ENCODE measurements at regions not wholly inside any gene's neighbourhood (a gene's known extent, or its start where the extent isn't known, plus 50 kb on each side); places are given as distances from the start of the nearest gene placed in this dataset.
"Not testable (repeated sequence)": the region's sequence is repeated elsewhere in the genome, so short reads cannot be mapped to it uniquely, and the experiment has no call there.

DNA sequence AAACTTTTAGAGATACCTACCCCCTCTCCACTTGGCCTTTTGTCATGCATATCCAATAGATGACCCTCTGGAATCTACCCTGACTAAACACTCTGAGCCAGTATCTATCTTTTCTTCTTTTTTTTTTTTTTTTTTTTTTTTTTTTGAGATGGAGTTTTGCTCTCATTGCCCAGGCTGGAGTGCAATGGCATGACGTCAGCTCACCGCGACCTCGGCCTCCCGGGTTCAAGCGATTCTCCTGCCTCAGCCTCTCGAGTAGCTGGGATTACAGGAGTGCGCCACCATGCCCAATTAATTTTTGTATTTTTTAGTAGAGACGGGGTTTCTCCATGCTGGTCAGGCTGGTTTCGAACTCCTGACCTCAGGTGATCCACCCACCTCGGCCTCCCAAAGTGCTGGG is 50.8 kb upstream of the GRIN2B start:
- DNase-seq, result not testable (repeated sequence)

DNA sequence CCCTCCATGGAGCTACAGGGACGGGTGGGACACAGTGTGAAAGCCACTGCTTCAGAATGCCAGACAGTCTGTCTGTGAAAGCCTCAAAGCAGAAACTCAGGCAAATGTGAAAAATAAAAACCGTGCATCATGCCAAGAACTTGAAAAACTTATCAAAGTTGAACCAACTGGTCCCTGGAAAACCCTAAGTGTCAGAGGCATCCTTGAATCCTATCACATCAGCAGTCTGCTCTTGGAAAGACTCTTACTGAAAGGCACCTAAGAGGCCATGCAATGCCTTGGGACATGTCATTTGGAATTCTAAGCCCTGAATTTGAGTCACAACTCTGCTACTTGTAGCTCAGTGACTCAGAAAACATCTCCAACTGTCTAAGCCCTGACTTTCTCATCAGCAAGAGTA is 62.4 kb upstream of the GRIN2B start:
- DNase-seq, result no peak

DNA sequence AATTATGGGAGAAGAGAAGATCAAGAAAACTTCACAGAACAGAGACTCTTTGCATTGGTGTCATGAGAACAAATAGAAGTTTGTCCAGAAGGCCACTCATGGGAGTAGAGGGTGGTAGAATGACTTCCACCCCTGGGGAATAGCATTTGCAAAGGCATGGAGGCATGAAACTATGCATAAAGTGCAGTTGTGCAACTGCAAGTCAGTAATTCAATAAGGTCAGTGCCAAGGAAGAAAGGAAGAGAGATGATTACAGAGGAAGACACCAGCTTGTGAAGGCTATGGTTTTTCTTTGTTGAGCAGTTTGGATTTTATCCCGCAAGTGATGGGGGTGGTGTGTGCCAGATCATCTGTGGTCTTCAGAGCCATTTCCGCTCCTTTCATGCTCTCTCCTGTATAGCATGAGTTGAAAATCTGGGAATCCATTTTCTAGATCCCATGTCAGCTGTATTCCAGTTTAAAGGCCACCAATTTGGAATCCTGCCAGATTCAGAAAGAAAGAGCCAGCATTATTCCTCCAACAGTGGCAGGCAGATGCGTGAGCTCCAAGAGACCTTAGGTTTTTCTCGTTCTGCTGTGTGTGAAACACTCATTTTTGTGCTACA is 67.6 kb upstream of the GRIN2B start:
- no peak for DNase-seq

DNA sequence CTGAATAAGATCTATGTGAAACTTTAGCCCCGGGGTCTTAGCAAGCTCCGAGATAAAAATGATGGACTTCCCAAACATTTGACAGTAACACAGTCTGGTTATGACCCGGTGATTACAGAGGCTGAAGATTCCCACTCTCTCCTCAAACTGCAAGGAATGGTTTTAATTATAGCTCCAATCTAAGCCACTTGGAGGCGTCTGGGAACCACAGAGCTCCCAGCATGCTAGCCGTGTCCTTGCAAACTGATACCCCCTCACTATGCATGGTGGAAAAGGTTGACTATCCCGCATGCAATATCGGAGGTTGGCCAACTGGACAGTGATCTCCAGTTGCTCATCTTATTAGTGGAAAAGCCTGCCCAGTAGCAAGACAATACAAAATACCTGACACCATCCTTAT is 76.5 kb upstream of the GRIN2B start:
- DNase-seq, result no peak

DNA sequence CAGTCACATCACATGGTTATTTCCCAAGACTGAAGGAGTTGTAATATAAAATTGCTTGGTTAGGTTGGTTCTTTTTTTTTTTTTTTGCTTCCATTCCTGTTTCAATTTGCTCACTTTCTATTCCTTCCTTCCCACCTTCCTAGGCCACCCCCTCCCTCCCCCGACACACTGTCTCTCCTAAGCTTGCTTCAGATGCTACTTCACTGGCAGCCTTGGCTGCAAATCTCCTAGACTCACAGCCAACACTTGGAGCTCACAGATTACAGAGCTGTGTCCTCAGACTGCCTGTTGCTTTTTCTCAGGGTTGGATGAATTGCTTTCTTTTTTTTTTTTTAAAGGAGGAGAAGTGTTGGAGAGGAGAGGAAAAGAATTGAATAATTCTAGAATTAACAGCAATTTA is 77.3 kb upstream of the GRIN2B start:
- DNase-seq, result no peak

DNA sequence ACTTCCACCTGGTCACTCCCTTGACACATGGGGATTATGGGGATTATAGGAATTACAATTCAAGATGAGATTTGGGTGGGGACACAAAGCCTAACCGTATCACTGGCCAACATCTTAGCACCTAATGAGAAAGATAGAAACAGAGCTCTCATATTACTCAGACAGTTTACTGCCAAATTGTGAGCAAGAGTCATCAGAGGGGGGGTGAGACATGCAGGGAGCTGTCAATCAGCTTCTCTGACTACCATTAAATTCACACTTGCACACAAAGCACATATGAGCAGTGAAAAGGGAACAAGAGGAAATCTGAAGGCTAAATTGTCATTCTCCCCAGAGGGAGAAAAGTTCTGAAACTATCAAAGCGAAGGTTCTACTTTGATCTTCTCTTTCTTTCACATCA is 78.1 kb upstream of the GRIN2B start:
- DNase-seq, result no peak

DNA sequence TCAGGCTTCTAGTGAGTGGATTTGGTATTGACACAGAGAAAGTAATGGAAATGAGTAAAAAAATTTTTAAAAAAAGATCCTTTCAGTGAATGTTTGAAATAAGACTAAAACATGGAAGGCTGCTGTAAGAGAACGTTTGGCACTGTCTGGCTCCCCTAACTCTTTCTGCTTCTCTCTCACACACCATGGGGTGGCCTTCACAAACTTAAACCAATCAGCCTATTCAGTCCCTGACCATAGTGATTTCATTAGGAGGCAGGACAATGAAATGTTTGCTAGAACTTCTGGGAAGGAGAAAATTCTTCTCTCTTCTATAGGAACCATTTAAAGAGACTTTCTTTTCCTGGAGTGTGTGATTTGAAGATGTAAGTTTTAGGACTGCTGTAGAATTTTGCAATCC is 84.2 kb upstream of the GRIN2B start:
- no peak for DNase-seq

DNA sequence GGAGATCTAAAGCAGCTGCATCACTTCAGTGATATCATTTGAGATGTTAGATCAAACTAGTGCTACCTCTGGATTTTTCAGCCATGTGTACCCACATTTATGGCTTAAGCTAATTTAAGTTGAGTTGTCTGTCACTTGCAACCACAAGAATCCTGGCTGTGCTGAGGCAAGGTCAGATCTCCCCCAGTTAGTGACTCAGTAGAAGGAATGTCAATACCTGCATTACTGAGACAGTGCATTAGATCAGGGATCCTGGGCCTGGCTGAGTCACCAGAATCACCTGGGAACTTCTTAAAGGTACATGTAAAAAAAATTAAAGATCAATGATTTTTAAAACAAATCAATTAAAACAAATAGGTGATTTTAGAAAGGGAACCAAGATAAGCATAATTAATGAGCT is 84.6 kb upstream of the GRIN2B start:
- no peak for DNase-seq

DNA sequence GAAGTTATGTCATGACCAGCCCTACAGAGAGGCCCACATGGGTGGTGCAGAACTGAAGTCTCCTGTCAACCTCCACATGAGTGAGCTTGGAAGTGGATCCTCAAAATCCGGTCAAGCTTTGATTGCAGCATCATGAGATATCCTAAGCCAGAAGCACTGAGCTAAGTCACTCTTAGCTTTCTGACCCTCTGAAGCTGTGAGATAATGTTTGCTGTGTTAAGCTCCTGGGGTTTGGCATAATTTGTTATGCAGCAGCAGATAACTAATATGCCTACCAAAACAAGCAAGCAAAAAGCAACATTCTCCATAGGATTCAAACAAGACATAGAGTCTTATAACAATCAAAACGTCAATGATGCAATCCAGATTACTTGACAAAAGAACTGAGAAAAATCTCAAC is 87.6 kb upstream of the GRIN2B start:
- DNase-seq, result no peak

DNA sequence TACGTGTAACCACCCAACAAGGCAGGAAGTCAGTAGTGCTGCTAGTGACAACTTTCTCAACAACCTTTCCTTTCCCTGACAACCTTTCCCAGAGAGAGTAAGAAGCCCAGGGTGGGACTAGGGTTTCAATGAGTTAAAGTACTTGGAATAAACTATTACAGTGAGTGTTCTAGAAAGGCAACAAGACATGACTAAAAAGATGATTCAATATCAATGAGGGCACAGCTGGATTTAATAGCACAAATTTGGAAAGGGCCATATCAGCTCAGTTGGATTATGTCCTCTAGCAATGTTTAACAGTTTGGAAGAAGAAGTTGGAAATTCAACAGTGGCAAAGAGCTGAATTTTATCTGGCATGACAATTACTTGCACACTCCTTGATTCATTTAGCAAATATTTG is 90.4 kb upstream of the GRIN2B start:
- DNase-seq, result no peak

DNA sequence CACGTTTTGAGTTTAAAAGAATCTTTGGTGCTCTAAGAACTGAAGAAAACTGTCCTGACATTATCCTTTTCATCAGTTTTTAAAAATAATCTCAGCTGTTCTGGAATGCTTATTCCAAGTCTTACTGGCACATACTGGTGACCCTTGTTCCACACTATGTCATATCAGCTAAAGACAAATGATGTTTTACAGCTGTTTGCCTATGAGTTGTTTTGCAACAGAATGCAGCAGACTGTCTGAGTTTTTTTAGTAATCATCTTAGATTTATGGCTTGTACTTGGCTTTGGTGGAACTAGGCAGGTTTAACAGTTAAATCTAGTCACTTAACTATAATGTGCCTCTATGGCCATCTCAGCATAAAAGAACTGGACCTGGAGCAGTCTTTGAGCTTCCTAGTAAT is 91.6 kb upstream of the GRIN2B start:
- no peak for DNase-seq

DNA sequence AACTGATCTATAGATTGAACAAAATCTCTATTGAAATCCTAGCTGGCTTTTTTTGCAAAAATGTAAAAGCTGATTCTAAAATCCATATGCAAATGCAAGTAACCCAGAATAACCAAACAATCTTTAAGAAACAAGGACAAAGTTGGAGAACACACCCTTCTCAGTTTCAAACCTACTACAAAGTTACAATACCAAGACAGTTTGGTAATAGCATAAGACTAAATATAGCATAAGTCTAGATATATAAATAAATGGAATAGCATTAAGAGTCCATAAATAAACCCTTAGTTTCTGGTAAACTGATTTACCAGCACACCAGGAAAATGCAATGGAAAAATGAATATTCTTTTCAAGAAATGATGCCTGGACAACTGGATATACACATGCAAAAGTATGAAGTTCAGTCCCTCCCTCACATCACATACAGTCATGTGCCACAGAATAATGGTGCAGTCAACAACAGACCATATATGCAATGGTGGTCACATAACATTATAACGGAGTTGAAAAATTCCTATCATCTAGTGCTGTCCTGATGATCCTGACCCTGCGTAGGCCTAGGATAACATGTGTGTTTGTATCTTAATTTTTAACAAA is 94.5 kb upstream of the GRIN2B start:
- DNase-seq, result no peak

DNA sequence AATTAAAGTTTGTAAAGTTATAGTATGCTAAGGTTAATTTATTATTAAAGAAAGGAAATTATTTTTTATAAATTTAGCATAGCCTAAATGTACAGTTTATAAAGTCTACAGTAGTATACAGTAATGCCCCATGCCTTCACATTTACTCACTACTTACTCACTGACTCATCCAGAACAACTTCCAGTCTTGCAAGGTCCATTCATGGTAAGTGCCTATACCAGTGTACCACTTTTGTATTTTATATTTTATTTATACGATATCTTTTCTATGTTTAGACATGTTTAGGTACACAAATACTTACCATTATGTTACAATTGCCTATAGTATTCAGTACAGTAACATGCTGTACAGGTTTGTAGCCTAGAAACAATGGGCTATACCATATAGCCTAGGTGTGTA is 95.1 kb upstream of the GRIN2B start:
- DNase-seq, result no peak

DNA sequence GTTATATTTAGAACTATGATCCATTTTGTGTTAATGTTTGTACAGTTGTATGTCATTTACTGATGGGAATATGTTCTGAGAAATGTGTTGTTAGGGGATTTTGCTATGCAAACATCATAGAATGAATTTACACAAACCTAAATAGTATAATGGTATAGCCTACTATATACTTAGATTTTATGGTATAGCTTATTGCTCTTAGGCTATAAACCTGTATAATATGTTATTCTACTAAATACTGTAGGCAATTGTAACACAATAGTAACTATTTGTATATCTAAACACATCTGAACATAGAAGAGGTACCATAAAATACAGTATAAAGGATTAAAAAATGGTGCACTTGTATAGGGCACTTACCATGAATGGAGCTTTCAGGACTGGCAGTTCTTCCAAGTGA is 105.4 kb upstream of the GRIN2B start:
- DNase-seq, result no peak

DNA sequence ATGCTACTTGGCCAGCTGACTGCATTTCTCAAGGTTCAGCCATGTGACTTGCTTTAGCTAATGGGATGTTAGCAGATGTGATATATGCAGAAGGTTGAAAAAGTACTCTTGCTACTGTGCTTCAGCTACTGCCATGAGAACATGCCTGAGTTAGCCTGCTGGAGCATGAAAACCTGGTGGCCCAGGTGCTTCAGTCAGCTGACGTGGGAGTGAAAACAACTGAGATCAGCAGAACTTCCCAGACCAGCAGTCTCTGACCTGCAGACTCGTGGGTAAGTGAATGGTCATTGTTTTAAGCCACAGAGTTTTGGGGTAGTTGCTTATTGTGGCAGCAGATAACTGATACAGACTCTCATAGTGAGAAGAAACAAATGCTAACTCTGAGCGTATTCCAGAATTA is 118.6 kb upstream of the GRIN2B start:
- DNase-seq, result no peak

DNA sequence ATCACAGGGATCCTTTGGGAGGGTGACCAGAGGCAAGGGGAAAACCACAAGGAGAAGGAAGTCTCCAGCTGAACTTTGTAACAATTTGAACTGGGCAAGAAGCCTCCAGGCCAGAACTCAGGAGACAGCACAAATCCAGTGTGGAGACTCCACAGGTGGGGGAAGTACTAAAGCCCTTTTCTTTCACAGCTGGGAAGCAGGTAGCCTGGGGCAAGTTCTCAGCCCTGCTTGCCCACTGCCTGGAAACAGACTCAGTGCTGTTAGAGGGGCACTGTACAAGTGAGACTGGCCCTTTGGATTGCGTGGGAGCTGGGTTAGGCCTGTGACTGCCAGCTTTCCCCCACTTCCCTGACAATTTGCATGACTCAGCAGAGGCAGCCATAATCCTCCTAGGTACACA is 120.2 kb upstream of the GRIN2B start:
- DNase-seq, result not testable (repeated sequence)

DNA sequence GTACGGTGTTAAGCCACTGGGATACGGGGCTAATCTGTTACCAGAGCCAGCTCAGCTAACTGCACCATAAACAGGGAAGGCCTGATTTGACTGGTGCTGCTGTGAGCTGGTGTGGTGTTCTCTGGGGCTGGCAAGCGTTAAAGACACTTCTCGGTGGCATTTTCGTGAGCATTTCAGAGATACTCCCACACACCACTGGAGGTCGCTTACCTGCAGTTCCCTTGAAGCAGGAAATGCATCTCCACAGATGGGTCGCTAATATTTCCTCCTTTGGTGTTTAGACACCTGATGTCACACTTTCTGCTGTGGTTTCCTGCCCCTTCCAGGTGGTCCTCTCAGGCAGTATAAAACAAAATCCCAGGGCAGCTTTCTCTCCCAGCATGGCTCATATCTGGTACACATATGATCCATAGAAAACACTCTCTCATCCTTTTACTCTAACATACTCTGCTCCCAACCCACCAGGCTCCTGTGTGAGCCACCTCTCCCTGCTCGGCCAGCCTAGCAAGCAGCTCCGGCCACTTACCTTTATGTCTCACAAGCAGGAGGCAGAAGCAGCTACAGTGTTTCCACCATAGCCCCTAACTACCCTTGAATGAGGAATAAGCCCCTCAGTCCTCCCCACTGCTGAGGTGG is 129.9 kb upstream of the GRIN2B start:
- no peak for DNase-seq

DNA sequence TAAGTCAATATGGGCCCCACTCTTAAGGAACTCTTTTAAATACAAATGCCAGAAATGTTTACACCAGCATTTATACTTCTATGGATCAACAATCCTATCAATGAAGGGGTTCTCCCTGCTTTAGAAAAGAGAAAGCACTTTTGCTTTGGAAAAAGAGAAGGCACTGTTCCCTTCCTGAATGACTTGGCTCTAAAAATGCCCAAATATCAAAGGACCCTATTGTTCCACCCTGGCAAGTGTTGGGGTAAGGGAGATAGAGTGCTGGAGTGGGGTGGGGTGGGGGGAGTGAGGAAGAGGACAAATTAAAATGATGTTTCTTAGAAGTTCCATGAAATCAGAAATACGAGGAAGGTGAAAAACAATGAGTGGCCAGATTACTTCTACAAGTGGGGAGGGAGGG is 131.6 kb upstream of the GRIN2B start:
- no peak for DNase-seq

DNA sequence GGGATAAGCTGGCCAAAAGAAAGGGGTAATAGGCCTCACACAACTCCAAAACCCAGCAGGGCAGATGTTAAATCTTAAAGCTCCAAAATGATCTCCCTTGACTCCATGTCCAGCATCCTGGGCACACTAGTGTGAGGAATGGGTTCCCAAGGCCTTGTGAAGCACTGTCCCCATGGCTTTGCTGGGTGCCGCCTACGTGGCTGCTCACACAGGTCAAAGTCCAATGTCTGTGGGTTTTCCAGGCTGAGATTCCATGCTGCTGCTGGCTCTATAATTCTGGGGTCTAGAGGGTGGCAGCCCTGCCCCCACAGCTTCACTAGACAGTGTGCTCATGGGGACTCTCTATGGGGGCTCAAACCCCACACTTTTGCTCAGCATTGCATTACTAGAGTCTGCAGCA is 145.3 kb upstream of the GRIN2B start:
- no peak for DNase-seq

DNA sequence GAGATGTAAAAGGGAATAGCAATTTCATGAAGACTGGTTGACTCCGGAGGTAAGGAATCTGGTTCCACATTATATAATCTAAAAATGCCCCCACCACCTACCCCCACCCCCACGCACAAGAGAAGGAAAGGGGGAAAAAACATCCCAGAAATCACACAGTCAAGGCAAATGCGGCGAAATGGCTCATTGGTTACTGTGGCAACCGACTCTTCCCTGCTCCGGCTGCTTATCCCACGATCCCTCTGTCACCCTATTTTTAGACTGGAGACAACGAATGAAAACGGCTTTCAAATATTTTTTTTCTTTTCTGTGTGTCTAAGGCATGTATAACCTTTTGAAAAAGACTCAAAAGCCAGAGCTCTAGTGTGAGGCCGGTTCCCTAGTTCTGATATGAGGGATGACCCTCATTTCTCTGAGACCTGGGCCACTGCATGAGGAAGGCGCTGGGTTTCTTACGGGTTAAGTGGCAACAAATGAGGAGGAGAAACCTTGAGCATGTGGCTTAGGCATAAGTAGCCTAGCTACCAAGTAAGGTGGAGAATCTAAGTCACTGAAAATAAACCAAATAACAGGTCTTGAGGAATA is 148.3 kb upstream of the GRIN2B start:
- no peak for DNase-seq

DNA sequence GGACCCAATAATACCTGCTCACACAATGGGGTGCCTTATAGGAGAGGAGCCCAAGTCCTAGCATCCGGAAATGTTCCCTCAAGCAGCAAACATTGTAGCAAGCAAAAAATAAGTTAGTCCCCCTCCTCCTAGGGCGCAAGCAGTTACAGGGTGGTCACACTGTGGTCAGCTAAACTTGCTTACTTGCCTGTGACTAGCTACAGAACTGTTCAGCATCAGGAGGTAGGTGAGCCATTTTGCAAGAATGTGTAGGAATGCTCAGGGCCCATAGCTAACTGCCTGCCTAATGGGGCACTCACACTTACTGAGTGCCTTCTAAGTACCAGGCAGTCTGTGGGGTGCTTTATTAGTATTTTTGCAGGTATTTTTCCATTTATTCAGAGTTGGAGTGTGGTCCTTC is 154.6 kb upstream of the GRIN2B start:
- DNase-seq, result no peak

DNA sequence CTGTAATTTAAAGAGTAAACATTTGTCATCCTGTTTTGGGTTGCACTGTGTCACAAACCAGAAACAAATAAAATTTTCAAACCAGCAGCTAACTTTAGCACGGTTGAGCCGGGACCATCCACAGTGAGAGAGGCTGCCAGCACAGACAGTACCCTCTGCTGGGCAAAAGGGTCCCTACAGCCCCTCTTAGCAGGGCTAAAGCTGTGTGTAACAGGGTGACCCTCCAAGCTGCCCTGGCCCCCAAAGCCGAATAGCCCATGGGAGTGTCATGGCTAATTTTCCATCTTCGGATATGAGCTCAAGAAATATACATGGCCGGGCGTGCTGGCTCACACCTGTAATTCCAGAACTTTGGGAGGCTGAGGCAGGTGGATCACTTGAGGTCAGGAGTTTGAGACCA is 157.1 kb upstream of the GRIN2B start:
- no peak for DNase-seq

DNA sequence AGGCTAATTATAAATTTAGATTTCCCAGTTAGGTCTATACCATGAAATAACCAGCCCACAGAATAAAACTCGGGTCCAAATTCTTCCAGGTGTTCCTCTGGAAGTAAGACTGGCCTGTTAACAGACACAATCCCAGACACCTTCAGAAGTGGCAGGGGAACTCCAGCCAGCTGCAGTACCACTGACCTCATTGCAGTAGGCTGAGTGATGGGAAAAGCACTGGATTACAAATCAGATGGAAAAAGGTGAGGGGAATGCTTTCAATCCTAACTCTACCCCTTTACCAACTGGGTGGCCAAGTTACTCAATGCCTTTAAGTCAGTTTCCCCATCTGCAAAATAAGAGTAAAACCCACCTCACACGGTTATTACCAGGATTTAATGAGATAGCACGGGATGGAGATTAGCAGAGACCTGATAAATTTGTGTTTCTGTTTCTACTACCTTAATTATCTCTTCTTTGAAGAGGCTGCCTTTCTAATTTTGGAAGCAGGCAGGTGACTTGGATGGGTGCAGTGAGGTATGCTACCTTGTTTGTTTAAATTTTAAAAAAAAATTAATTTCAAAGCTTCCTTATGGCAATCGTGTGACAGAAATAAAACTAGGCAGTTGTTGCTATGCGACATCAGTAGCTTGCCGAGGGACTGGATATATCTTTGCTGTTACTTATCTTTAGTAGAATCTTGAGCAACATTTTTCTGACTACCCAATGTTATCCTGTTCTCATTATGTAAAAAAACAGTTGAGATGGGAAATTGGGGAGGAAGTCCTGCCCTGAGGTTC is 167.3 kb upstream of the GRIN2B start:
- DNase-seq, result no peak

DNA sequence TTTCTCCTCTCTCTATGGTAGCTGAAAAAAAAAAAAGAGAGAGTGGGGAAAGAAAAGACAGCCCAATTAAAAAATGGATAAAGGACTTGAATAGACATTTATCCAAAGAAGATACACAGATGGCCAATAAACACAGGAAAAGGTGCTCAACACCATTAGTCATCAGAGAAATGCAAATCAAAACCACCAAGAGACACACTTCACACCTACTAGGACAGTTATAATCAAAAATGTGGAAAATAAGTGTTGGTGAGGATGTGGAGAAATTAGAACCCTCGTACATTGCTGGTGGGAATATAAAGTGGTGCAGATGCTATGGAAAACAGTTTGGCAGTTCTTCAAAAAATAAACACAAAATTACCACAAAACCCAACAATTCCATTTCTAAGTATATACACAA is 172.4 kb upstream of the GRIN2B start:
- DNase-seq, result no peak

Data from stimulated activated CD4-positive, alpha-beta T cell treated with anti-CD3 and anti-CD28 coated beads, Interleukin-1b, Interleukin-23, amount 100 ng/mL, for 48 hours (primary cell).